H1 (cell line): ENCODE measurements at regions not wholly inside any gene's neighbourhood (a gene's known extent, or its start where the extent isn't known, plus 50 kb on each side); places are given as distances from the start of the nearest gene placed in this dataset.

ENCODE experiments used
- POLR2AphosphoS5 ChIP-seq: IDR thresholded peaks from 2 replicates; pipeline ENCODE4 v1.6.1; 2011; ENCODE audit warnings: low read depth, low read length
- SIN3A ChIP-seq, 2 experiments: IDR thresholded peaks in 1 of 2; conservative IDR thresholded peaks in 1 of 2; 2 replicates each; pipeline ENCODE4 v1.6.1; 2011 to 2012; ENCODE audit warnings: low read length in 2 of 2, improper control_type of control experiment in 1 of 2, low read depth in 1 of 2, mild to moderate bottlenecking in 1 of 2

- TF ChIP-seq POLR2AphosphoS5 (no peak), SIN3A (conservative IDR thresholded peaks at IDR 0.05 in 1 of 2, IDR thresholded peaks at IDR 0.05 in 1 of 2; ENCODE audit: low read depth in 1 of 2, low read length in 2 of 2) (no peak)
These were observed 276.4 kb upstream of the MOCS1 start for GRCh38 chr6:40210628-40211056.
